ENCODE measurements at regions not wholly inside any gene's neighbourhood (a gene's known extent, or its start where the extent isn't known, plus 50 kb on each side); places are given as distances from the start of the nearest gene placed in this dataset.
"Not testable (repeated sequence)": the region's sequence is repeated elsewhere in the genome, so short reads cannot be mapped to it uniquely, and the experiment has no call there.

GRCh38 chr1:47491341-47491753, 53.5 kb downstream of the FOXD2 start:
- H3K36me3 ChIP-seq, result no peaks in the 10 kb centered on the region
- H3K4me1 ChIP-seq, result no peaks in the 10 kb centered on the region
- DNase-seq, result no peak
- no peak overlapping the region for H3K27ac ChIP-seq
- H3K27me3 ChIP-seq, result peaks cover 0 to 72% (median 0%) of the 10 kb centered on the region in 4 donors
- H3K4me3 ChIP-seq, result no peak overlapping the region
- intact Hi-C loops (cut with DNase I), result no loop called here
- 76% methylated on average over 3 of the region's 7 CpGs; no CpG with 5 or more reads in 1 of the 2 donors for WGBS, 2 donors
- TF ChIP-seq POLR2A (IDR thresholded peaks at IDR 0.05) (no peak), CTCF (IDR thresholded peaks at IDR 0.05) (no peak)
- H3K9me3 ChIP-seq, result no peaks in the 10 kb centered on the region

GRCh38 chr1:47495176-47495713, 57.4 kb downstream of the FOXD2 start:
- intact Hi-C loops (cut with DNase I), result no loop called here
- H3K36me3 ChIP-seq, result no peaks in the 10 kb centered on the region
- WGBS, 2 donors, result 20 to 32% methylated on average over 8 of the region's 8 CpGs
- H3K9me3 ChIP-seq, result no peaks in the 10 kb centered on the region
- TF ChIP-seq POLR2A (IDR thresholded peaks at IDR 0.05) (no peak), CTCF (IDR thresholded peaks at IDR 0.05) (no peak)
- no peaks in the 10 kb centered on the region for H3K4me1 ChIP-seq
- no peak overlapping the region for H3K27ac ChIP-seq
- peaks cover 0 to 61% (median 0%) of the 10 kb centered on the region in 4 donors for H3K27me3 ChIP-seq
- H3K4me3 ChIP-seq, result no peak overlapping the region
- no peak for DNase-seq

GRCh38 chr1:47498551-47498950, 60.7 kb downstream of the FOXD2 start:
- Histone ChIP-seq H3K27me3 (peaks cover 0 to 70% (median 0%) of the 10 kb centered on the region in 4 donors), H3K27ac (no peak overlapping the region), H3K36me3 (no peaks in the 10 kb centered on the region), H3K4me3 (no peak overlapping the region), H3K4me1 (no peaks in the 10 kb centered on the region), H3K9me3 (no peaks in the 10 kb centered on the region)
- DNase-seq, result no peak
- intact Hi-C loops (cut with DNase I), result no loop called here
- WGBS, 2 donors, result 63 to 73% methylated on average over 3 of the region's 3 CpGs
- no peak for TF ChIP-seq POLR2A (IDR thresholded peaks at IDR 0.05)
- TF ChIP-seq CTCF (IDR thresholded peaks at IDR 0.05), result no peak

DNA sequence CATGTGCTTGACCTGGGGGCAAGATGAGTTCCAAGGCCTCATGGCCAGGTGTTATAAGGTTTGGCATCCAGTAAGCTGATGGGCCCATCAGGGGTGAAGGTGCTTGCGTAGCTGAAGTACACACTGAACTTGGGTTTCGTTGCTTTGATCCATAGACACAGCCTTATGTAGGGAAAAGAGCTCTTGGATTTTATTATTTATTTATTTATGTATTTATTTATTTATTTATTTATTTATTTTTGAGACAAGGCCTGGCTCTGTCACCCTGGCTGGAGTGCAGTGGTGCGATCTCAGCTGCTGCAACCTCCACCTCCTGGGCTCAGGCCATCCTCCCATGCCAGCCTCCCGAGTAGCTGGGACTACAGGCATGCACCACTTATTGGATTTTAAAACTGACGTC, 63.2 kb downstream of the FOXD2 start:
- Histone ChIP-seq H3K4me3 (no peak overlapping the region), H3K27ac (no peak overlapping the region), H3K36me3 (no peaks in the 10 kb centered on the region), H3K27me3 (peaks cover 0 to 68% (median 0%) of the 10 kb centered on the region in 4 donors), H3K4me1 (no peaks in the 10 kb centered on the region), H3K9me3 (no peaks in the 10 kb centered on the region)
- intact Hi-C loops (cut with DNase I), result no loop called here
- no peak for TF ChIP-seq POLR2A (IDR thresholded peaks at IDR 0.05)
- no peak for TF ChIP-seq CTCF (IDR thresholded peaks at IDR 0.05)
- 86 to 96% methylated on average over 5 of the region's 5 CpGs for WGBS, 2 donors
- no peak for DNase-seq

DNA sequence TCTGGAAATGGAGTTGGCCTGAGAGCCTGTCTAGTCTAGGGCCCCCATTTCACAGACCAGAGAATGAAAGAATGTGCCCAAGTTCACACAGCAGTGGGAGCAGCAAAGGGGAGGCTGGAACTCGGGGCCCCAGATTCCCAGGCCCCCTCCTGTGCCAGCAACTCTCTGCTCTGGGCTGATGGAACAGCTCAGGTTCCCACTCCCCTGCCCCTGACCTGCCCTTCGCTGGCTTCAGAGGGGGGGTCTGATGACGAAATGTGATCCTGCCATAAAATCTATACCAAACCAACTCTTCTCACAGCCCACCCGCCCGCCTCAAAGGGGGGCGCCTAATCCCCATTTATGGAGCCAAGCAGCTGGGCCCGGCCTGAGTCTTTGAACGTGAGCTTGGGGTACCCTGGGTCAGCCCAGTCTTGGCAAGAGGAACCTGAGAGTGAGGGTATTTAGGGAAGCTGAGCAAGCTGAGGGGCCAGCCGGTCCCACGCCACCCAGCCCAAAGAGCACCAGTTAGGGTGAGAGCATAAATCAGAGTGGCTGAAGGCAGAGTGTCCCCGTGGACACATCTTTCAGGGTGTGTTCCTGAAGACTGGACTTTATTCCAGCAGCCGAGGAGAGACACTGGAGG, 65.0 kb downstream of the FOXD2 start:
- H3K27me3 ChIP-seq, result peaks cover 0 to 68% (median 3%) of the 10 kb centered on the region in 4 donors
- no peak for DNase-seq
- WGBS, 2 donors, result 55 to 86% methylated on average over 2 to 3 of the region's 12 CpGs

DNA sequence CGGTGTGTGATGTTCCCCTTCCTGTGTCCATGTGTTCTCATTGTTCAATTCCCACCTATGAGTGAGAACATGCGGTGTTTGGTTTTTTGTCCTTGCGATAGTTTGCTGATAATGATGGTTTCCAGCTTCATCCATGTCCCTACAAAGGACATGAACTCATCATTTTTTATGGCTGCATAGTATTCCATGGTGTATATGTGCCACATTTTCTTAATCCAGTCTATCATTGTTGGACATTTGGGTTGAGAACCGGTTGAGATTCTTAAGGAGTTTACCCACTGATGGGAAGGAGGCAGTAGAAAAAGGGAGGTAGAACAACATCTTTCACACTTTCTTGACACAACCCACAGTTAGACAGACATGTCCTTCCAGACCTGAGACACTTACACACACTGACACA, 67.0 kb downstream of the FOXD2 start:
- 86 to 100% methylated on average over 1 to 2 of the region's 4 CpGs for WGBS, 2 donors
- H3K36me3 ChIP-seq, result not testable (repeated sequence)

More for the DNA sequence above, 65.0 kb downstream of the FOXD2 start:
- H3K27ac ChIP-seq, result no peak overlapping the region
- TF ChIP-seq CTCF (IDR thresholded peaks at IDR 0.05), result no peak
- no peak for TF ChIP-seq POLR2A (IDR thresholded peaks at IDR 0.05)
- H3K4me1 ChIP-seq, result peaks cover 0 to 4% (median 2%) of the 10 kb centered on the region in 3 donors
- no peaks in the 10 kb centered on the region for H3K9me3 ChIP-seq
- no peaks in the 10 kb centered on the region for H3K36me3 ChIP-seq
- H3K4me3 ChIP-seq, result no peak overlapping the region
- intact Hi-C loops (cut with DNase I), result no loop called here

More for the DNA sequence above, 67.0 kb downstream of the FOXD2 start:
- DNase-seq; intact Hi-C loops (cut with DNase I); H3K27ac ChIP-seq; H3K4me3 ChIP-seq; H3K9me3 ChIP-seq: not testable (repeated sequence)
- Histone ChIP-seq H3K4me1 (peaks cover 10 to 18% (median 11%) of the 10 kb centered on the region in 3 donors), H3K27me3 (peaks cover 0 to 83% (median 7%) of the 10 kb centered on the region in 4 donors)

Measured in esophagus squamous epithelium (tissue), 5 donors.